Stimulated activated CD4-positive, alpha-beta T cell treated with anti-CD3 and anti-CD28 coated beads, Interleukin-15, amount 100 ng/mL, for 48 hours (primary cell): ENCODE measurements at regions not wholly inside any gene's neighbourhood (a gene's known extent, or its start where the extent isn't known, plus 50 kb on each side); places are given as distances from the start of the nearest gene placed in this dataset.
"Not testable (repeated sequence)": the region's sequence is repeated elsewhere in the genome, so short reads cannot be mapped to it uniquely, and the experiment has no call there.

ENCODE experiments used
- DNase-seq, 2 donors: peaks; one replicate each; pipeline ENCODE4 v3.0.0-alpha.2; 2020; ENCODE audit warnings: low read depth in 2 of 2

DNA sequence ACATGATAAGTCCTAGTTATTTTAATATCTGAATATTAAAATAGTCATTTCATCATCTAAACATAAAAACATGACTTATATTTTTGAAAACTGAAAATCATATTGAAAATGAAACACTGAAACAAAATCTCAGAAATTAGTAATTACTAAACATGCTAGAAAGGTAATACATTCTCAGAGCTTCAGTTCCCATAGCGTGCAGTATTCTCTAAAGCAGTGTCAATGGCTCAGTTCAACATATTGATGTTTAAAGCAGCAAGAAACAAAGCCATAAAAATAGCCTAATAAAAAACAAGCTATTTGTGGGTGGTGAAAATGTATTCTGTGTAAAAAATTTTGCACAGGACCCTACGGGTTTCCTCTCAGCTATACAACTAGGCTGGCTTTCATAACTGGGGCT, 1337.4 kb downstream of the FSCB start:
- no peak for DNase-seq

DNA sequence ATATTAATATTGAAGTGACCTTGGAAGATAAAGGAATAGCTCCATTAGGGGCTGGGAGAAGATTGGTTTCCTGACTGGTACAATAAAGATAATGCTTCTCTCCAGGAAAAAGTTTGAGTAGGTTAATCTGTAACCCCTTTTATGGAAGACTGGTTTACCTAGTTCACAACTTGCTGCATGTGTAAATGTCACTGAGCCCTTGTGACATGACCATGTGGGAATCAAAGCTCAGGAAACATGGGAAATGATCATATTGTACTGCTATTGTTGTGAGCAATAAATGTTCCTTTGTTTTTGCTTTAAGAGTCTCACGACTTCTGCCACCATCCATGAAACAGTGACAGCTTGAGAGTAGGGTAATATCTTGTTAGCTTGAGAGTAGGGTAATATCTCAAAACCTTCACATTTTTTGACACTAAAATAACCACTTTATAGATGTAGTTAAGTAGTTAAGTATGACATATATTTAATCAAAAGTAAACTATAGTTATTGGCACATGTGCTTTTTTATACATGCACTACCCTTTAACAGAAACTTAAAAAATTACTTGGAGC, 1338.6 kb downstream of the FSCB start:
- no peak for DNase-seq

DNA sequence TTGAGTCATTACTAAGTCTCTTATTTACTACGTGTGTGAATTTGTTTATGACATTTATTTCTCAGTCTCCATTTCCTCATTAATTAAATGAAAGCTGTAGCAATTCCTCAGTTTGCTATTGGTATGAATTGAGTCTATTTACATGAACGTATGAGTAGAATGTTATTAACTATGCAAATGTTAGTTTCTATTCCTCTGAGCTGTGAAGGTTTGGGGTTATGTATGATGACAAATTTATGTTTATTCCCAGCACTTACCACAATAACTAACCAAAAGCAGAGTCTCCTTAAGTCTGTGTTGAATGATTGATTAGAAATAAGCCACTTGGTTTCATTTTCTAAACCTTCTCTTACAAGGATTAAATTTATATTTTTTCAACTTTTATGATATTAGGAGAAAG, 1340.9 kb downstream of the FSCB start:
- no peak for DNase-seq

DNA sequence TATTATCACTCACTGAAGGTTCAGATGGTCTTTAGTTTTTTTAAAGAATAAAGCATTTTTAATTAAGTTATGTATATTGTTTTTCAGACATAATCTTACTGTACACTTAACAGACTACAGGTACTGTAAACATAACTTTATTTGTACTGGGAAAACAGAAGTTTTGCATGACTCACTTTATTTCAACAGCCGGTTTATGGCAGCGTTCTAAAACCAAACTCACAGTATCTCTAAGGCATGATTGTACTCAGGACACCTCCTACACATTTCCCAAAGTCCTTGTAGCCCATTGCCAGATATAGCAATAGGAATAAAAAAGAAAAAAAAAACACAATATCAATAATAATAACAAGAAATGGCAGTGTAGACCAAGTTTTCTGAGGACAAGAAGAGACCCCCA, 1341.4 kb downstream of the FSCB start:
- no peak for DNase-seq

DNA sequence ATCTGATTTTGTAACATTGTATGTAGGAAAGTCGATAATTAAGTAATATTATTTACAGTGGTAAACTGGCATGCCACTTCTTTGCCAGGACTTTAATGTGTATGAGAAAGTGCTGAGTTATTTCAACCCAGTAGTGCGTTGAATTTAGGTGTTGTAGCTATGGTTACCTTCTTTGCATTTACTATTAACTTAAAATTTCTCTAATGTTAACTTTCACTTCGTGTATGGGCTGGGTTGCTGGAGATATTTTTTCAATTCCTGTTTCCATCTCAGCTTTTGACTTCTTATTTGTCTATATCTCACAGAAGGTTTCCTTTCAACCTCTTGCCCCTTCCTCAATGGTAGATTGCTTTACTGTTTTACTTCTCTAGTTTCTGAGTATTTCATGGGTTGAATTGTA, 1345.6 kb downstream of the FSCB start:
- DNase-seq = no peak

DNA sequence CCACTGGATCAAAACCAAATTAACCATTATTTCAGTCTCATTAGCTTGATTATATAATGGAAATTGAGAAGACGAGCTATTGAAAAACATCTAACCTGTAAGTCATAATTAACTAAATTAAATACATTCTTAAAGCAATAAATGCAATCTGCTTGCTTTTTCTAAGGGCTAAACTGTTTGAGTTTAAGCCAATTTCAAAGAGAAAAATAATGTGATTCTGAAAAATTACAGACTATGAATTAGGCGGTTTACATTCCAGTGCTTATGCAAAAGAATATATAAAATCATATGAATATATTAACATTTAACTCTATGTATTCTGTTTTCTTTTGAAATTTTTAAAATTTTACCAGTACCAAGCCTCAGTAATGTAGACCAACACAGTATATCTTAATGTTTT, 1349.4 kb downstream of the FSCB start:
- no peak for DNase-seq

DNA sequence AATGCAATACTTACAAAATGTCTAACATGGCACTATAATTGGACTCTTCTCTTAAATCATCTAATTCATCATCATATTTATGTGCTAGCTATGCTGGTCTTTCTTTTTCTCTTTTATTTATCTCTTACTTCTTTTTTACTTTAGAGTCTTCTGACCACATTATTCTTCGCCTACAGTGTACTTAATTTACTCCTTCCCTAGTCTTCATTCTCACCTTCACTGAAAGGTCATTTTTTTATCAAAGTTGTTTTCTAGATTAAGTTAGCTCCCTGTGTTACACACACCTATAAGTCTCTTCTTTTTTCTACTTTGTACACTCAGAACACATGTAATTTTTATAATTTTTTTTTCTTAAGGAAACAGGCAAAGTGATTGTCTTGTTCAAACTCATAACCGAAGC, 1351.2 kb downstream of the FSCB start:
- DNase-seq = no peak

DNA sequence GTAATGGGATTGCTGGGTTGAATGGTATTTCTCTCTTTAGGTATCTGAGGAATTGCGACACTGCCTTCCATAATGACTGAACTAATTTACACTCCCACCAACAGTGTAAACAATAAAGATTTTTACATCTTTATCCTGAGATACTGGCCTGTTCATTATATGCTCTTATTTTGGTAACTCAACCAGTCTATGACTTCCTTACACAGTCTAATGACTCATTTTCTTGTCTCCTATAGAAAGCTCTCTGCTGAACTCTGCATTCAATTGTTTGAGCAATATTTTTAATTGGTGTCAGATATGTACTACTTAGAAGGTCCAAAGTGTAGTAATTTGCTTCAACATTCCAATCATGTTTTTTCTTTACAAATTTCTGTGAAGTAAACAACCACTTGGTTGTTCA, 1351.8 kb downstream of the FSCB start:
- DNase-seq = no peak

DNA sequence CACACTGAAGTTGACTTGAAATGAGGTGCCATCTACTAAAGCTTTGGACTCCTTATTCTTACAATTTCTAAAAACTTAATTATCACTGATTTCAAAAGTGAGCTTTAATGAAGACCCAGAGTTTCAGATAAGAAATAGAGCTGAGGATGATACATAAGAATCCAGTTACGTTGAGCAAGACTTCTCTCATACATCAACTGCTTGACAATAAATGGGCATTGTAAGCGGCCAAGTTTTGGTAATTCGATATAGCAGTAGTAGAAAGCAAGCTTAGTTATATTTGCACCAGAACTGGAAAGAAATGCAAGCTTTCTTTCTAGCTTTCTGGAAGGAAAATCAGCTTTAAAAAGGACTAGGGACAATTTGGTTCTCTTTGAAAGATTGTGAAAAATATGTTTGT, 1359.6 kb downstream of the FSCB start:
- DNase-seq = no peak

DNA sequence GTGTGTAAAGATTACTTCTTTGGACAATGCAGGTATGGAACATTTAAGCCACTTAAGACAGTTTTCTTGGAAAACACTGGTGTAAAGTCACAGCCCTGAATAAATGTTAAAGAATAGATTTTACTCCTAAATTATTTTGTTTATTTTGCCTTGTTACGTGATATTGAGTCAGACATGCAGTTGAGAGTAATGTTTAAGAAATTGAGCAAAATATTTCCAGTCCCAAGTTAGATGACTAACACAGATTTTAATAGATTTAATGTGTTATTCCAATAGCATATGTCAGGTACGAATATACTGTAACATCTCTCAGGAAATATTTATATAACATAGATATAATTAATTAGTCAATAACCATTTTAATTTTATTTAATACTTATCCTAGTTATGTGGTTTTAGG, 1361.7 kb downstream of the FSCB start:
- no peak for DNase-seq

DNA sequence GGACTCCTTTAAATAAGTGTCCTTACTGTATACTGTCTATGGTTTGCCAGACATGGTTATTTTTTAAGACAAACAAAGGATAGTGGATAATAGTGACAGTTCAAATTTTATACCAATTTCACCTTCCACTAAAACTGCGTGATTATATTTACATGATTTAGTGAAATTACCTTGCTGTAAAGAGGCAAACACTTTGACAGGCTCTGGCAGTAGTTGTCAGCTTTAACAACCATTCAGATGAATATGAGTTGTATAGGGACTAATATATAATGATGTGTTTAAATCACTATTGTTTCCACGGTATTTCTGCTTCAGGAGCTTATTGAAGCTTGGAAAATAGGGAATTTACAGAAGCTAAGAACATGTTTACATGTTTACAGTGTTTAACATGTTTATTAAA, 1364.0 kb downstream of the FSCB start:
- no peak for DNase-seq

DNA sequence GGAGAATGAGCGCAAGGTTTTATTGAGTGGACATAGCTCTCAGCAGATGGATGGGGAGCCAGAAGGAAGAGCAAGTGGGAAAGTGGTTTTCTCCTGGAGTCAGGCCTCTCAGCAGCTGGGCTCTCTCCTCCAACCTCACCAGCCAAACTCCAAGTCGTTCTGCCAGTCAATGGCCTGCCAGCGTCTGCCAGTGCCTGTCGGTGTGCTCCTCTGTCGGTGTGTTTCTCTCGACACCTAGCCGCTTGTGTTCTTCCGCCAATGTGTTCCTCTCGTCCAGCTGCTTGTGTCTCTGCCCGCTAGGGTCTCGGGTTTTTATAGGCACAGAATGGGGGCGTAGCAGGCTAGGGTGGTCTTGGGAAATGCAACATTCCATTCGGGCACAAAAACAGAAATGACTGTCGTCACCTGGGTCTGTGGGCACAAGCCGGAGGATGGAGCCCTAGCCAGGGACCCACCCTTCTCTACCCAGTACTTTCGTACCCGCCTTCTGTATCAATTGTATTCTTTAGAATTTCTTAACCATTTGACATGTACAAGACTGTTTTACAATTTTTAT, 1365.4 kb downstream of the FSCB start:
- DNase-seq = no peak

DNA sequence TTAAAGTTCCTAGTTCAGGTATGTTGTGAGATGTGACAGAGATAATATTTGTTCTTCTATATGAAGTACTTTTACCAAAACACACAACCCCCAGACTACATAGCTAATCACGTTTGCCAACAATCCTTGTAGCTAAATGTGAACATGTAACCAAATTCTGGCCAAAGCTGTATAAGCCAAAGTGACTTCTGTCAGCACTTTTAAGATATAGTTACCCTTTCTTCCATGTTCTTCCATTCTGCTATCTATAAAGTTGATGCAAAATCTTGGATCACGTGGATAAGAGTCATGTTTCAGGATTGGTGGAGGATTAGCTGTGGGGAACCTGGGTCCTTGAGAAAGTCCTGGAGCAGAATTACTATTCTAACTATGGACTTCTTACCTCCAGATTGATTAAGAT, 1366.6 kb downstream of the FSCB start:
- no peak for DNase-seq

DNA sequence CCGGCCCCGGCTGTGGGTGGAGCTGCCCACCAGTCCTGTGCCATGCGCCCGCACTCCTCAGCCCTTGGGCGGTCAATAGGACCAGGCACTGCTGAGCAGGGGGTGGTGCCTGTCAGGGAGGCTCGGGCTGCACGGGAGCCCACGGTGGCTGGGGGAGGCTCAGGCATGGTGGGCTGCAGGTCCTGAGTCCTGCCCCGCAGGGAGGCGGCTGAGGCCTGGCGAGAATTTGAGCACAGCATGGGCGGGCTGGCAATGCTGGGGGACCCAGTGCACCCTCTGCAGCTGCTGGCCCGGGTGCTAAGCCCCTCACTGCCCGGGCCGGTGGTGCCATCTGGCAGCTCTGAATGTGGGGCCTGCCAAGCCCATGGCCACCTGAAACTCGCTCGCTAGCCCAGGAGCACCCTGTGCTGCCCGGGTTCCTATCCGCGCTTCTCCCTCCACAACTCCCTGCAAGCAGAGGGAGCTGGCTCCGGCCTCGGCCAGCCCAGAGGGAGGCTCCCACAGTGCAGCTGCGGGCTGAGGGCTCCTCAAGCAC, 1371.1 kb downstream of the FSCB start:
- DNase-seq = no peak

DNA sequence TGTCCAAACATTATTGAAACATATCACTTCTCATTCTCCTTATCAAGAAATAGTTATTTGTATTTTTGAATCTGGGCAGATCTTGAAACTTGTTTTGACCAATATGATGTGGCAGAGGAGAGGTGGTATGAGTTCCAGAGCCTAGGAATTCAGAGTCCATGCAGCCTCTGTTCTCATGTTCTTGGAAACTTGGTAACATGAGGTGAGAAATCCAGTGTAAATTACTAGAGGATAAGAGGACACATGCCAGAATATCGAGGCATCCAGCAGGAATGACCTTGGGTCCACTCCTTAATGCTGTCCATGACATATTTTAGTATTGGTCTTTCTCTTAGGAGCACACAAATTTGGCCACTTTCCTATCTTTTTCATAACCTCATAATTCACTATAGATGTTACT, 1374.6 kb downstream of the FSCB start:
- DNase-seq = no peak

DNA sequence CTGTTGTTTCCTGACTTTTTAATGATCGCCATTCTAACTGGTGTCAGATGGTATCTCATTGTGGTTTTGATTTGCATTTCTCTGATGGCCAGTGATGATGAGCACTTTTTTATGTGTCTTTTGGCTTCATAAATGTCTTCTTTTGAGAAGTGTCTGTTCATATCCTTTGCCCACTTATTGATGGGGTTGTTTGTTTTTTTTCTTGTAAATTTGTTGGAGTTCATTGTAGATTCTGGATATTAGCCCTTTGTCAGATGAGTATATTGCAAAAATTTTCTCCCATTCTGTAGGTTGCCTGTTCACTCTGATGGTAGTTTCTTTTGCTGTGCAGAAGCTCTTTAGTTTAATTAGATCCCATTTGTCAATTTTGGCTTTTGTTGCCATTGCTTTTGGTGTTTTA, 1378.7 kb downstream of the FSCB start:
- DNase-seq = not testable (repeated sequence)

DNA sequence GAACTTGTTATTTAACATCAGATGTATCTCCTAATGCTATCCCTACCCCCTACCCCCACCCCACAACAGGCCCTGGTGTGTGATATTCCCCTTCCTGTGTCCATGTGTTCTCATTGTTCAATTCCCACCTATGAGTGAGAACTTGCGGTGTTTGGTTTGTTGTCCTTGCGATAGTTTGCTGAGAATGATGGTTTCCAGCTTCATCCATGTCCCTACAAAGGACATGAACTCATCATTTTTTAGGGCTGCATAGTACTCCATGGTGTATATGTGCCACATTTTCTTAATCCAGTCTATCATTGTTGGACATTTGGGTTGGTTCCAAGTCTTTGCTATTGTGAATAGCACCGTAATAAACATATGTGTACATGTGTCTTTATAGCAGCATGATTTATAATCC, 1379.2 kb downstream of the FSCB start:
- not testable (repeated sequence) for DNase-seq

DNA sequence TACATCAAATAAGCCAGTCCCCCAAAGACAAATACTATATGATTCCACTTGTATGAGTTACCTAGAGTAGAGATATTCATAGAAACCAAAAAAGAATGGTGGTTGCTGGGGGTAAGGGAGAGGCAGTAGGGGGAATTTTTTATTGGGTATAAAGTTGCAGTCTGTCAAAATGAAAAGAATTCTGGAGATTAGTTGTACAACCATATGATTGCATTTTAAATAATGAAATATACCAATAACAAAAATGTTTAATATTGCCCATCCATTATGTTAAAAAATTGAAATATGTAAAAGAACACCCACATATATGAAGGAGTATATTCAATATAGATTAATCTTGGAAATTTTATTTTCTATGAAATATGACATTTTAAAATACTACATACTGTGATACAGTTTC, 1383.5 kb downstream of the FSCB start:
- DNase-seq = no peak

DNA sequence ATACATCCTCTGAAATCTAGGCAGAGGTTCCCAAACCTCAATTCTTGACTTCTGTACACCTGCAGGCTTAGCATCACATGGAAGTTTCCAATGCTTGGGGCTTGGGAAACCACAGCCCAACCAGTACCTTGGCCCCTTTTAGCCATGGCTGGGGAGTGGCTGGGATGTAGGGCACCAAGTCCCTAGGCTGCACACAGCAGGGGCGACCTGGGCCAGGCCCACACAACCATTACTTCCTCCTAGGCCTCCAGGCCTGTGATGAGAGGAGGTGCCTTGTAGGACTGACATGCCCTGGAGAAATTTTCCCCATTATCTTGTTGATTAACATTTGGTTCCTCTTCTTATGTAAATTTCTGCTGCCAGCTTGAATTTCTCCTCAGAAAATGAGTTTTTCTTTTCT, 1387.4 kb downstream of the FSCB start:
- no peak for DNase-seq

DNA sequence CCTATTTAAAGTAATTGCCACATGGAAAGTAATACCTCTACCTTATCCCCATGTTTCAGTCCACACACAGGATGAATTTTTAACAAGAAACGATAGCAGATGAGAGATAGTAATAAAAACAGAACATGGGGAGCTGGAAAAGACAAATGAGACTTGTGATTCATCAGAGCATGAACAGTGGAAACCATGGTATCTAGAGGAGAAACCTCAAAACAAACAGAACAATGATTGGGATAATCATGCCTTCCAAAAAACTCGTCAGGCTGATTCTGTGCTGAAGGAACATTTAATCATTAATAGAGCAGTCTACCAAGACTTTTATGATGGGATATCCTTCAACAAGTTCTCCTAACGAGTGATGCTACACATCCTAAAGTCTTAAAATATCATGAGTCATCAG, 1390.7 kb downstream of the FSCB start:
- no peak for DNase-seq

DNA sequence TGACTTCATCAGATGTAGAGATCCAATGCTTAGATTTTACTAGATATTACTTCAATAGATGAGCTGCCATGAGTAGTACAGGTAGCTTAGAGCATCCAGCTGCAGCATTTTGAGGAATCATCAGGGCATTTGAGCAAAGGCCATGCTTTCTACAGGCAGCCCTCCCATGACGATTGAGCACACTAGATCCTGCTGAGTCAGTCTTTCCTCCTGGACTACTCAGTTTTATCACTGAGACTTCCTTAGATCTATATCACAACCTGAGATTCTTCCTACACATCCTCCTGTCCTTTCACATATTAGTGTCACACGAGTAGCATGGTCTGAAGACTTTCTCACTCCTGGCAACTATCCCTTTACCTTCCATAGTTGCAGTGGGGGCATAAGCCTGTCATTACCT, 1401.8 kb downstream of the FSCB start:
- DNase-seq = no peak

DNA sequence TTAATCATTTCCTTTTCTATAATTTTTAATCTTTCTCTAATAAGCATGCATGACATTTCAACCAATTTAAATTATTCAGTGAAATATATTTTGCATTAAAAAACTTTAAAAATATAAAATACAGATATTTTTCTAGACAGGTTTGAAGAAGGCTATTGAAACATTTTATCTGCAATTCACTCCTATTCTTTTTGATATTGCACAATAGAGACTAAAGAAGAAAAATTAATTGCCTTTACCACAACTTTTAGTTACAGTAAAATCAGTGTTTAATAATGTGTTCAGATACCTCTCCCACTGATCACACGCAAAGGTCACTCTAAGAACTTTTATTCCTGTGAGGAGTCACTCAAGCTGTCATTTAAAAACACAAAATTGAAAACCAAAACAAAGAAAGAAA, 1416.7 kb downstream of the FSCB start:
- DNase-seq = no peak

DNA sequence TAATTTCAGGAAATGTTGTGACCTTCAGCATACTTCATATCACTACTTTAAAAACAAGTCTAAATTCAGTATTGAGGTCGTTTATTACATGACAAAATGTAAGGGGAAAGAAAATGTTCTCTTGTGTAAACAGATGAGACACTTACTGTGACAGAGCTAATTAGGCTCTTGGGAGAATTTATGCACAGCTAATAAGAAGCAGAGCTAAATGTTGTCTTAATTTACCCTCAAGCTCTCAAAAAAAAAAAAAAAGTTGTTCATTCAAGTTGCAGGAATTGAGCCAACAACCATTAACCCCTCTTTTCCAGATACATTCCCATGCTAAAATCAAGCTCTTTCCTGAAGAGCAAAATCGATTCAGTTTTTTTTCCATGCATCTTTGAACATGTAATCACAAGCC, 1419.4 kb downstream of the FSCB start:
- DNase-seq = no peak

DNA sequence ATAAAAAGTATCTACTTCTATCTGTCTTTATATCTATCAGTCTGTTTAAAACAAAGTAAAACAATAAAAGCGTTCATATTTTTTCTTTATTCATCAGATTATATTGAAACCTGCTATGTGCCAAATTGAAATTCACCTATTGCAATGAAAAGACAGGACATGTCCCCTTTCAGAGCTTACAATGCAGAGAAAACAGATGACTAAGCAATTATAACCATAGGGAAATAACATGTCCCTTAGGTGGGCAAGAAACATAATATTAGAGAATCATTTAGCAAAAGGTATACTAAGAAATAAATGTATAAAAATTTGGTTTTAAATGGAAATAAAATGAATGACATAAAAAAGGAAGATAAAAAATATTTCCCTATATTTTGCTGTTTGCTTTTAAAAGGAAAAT, 1421.3 kb downstream of the FSCB start:
- no peak for DNase-seq
